ENCODE measurements at regions not wholly inside any gene's neighbourhood (a gene's known extent, or its start where the extent isn't known, plus 50 kb on each side); places are given as distances from the start of the nearest gene placed in this dataset.

DNA sequence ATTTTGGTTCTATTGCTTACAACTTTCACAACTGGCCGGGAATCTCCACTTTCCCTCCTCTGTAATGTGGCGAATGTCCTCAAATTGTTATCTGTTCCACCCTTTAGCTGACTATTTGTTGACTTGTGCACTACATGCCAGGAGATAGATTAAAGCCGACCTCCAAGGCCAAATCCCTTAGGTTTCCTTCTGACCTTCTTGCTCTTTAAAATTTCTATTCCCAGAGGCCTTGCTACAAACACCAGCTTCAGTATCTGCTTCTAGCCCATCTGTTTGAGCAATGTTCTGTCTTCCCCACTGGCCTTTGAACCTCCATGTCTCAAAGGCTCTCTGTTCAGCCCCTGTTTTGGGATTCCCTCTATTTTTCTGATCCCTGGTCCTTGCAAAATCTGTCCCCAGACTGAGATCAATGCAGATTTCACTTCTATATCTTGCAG is 426.2 kb downstream of the LRATD1 start:
- no peaks in the 10 kb centered on the region; the same call in 1 of the 2 replicates for H3K27me3 Mint-ChIP-seq (ENCODE audit: insufficient read depth)
- H3K9me3 Mint-ChIP-seq, result peaks cover 11% of the 10 kb centered on the region
- TF ChIP-seq, protein P1, sequence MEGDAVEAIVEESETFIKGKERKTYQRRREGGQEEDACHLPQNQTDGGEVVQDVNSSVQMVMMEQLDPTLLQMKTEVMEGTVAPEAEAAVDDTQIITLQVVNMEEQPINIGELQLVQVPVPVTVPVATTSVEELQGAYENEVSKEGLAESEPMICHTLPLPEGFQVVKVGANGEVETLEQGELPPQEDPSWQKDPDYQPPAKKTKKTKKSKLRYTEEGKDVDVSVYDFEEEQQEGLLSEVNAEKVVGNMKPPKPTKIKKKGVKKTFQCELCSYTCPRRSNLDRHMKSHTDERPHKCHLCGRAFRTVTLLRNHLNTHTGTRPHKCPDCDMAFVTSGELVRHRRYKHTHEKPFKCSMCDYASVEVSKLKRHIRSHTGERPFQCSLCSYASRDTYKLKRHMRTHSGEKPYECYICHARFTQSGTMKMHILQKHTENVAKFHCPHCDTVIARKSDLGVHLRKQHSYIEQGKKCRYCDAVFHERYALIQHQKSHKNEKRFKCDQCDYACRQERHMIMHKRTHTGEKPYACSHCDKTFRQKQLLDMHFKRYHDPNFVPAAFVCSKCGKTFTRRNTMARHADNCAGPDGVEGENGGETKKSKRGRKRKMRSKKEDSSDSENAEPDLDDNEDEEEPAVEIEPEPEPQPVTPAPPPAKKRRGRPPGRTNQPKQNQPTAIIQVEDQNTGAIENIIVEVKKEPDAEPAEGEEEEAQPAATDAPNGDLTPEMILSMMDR (IDR thresholded peaks at IDR 0.05), result no peak

DNA sequence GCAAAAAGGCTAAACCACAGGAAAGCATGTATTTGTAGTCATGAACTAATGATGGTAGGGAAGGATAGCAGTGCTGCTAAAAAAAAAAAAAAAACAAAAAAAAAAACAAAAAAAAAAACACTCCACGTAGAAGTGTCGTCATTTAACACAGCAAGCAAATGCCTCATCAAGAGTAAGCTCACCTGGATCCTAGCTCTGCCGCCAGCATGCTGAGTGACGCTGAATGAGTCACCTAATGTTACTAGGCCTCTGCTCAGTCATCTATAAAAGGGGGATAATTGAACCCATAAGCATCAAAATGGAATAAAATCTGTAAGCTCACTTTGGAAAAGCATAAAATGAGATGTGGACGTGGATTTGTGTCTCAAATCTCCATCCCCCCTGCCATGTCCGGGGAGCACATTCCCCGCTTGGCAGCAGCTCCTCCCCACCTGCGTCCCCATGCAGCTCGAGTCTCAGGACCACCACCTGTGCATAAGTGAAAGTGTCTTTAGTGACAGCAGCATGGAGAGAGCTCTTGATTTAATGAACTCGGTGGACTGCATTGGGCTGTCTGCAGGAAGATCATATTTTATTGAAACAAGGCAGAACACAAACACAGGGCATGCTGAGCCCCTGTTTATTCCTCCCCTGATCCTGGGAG is 427.5 kb downstream of the LRATD1 start:
- TF ChIP-seq, protein P1 (IDR thresholded peaks at IDR 0.05), result no peak
- Mint-ChIP-seq H3K27me3 (ENCODE audit: insufficient read depth) (no peaks in the 10 kb centered on the region; the same call in 1 of the 2 replicates), H3K27ac (no peak overlapping the region), H3K4me3 (no peak overlapping the region), H3K9me3 (peaks cover 13% of the 10 kb centered on the region), H3K36me3 (ENCODE audit: low read depth) (no peaks in the 10 kb centered on the region), H3K4me1 (ENCODE audit: low read depth) (no peaks in the 10 kb centered on the region)
- DNase-seq, result no peak

More for the DNA sequence above, 426.2 kb downstream of the LRATD1 start:
- no peak for DNase-seq
- Mint-ChIP-seq H3K4me1 (ENCODE audit: low read depth) (no peaks in the 10 kb centered on the region), H3K4me3 (no peak overlapping the region), H3K36me3 (ENCODE audit: low read depth) (no peaks in the 10 kb centered on the region), H3K27ac (no peak overlapping the region)

- no peaks in the 10 kb centered on the region; the same call in 1 of the 2 replicates for H3K27me3 Mint-ChIP-seq (ENCODE audit: insufficient read depth)
- no peak overlapping the region for H3K27ac Mint-ChIP-seq
- no peaks in the 10 kb centered on the region for H3K36me3 Mint-ChIP-seq (ENCODE audit: low read depth)
- no peaks in the 10 kb centered on the region for H3K4me1 Mint-ChIP-seq (ENCODE audit: low read depth)
- no peak for DNase-seq
- no peak overlapping the region for H3K4me3 Mint-ChIP-seq
- peaks cover 15% of the 10 kb centered on the region for H3K9me3 Mint-ChIP-seq
- TF ChIP-seq, protein P1 (IDR thresholded peaks at IDR 0.05), result no peak
These were observed 428.8 kb downstream of the LRATD1 start for GRCh38 chr2:15061268-15061667.

- no peaks in the 10 kb centered on the region for H3K4me1 Mint-ChIP-seq (ENCODE audit: low read depth)
- H3K27me3 Mint-ChIP-seq (ENCODE audit: insufficient read depth), result no peaks in the 10 kb centered on the region; the same call in 1 of the 2 replicates
- H3K9me3 Mint-ChIP-seq, result peaks cover 17% of the 10 kb centered on the region; the same call in 1 of the 2 replicates
- H3K27ac Mint-ChIP-seq, result no peak overlapping the region
- no peaks in the 10 kb centered on the region for H3K36me3 Mint-ChIP-seq (ENCODE audit: low read depth)
- no peak for DNase-seq
- H3K4me3 Mint-ChIP-seq, result no peak overlapping the region
- TF ChIP-seq, protein P1 (IDR thresholded peaks at IDR 0.05), result no peak
These were observed 433.6 kb downstream of the LRATD1 start for GRCh38 chr2:15066138-15066537.

DNA sequence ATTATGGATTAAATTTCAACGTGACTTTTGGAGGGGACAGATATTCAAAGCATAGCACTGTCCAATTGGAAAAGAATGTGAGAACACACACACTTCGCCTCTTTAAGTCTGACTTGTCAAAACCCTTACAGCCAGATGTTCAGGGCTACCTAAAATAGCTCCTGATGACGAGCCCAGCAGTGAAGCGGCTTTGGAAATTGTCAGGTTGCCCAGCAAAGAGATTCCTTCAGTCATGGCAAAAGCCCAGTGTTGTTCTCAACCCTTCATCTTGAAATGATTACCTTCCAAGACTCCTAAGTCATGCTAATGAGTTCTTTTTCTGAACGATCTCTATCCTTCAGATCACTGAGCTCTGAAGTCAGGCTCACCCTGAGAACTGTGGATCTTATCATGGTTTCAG is 436.6 kb downstream of the LRATD1 start:
- H3K36me3 Mint-ChIP-seq (ENCODE audit: low read depth), result no peaks in the 10 kb centered on the region
- no peak overlapping the region for H3K27ac Mint-ChIP-seq
- no peaks in the 10 kb centered on the region for H3K4me1 Mint-ChIP-seq (ENCODE audit: low read depth)
- TF ChIP-seq, protein P1 (IDR thresholded peaks at IDR 0.05), result no peak
- no peaks in the 10 kb centered on the region for H3K27me3 Mint-ChIP-seq (ENCODE audit: insufficient read depth)
- no peak for DNase-seq
- H3K4me3 Mint-ChIP-seq, result no peak overlapping the region
- H3K9me3 Mint-ChIP-seq, result peaks cover 8% of the 10 kb centered on the region; the same call in 1 of the 2 replicates

Measured in HFFc6 (cell line).